ENCODE measurements at regions not wholly inside any gene's neighbourhood (a gene's known extent, or its start where the extent isn't known, plus 50 kb on each side); places are given as distances from the start of the nearest gene placed in this dataset.
A peak's percentile ranks its signal among the peaks of the same experiment; 100 is the strongest.

GRCh38 chr2:128625963-128626759 is 307.5 kb upstream of the HS6ST1 start:
- Histone ChIP-seq H3K4me1 (ENCODE audit: insufficient read depth, low read length) (peaks cover 23% of the 10 kb centered on the region), H2AFZ (ENCODE audit: low read length) (no peak overlapping the region), H3K79me2 (ENCODE audit: insufficient read depth, low read length) (no peaks in the 10 kb centered on the region), H3K4me2 (ENCODE audit: insufficient read depth, low read length) (no peak overlapping the region), H4K20me1 (ENCODE audit: insufficient read depth, low read length) (no peaks in the 10 kb centered on the region), H3K36me3 (ENCODE audit: insufficient read depth, low read length) (no peaks in the 10 kb centered on the region), H3K27ac (ENCODE audit: low read depth, low read length) (no peak overlapping the region), H3K9me3 (ENCODE audit: low read depth, low read length) (no peaks in the 10 kb centered on the region), H3K4me3 (ENCODE audit: insufficient read depth, low read length) (no peak overlapping the region), H3K27me3 (ENCODE audit: insufficient read depth, low read length) (peaks cover 6% of the 10 kb centered on the region)
- TF ChIP-seq, protein P1, sequence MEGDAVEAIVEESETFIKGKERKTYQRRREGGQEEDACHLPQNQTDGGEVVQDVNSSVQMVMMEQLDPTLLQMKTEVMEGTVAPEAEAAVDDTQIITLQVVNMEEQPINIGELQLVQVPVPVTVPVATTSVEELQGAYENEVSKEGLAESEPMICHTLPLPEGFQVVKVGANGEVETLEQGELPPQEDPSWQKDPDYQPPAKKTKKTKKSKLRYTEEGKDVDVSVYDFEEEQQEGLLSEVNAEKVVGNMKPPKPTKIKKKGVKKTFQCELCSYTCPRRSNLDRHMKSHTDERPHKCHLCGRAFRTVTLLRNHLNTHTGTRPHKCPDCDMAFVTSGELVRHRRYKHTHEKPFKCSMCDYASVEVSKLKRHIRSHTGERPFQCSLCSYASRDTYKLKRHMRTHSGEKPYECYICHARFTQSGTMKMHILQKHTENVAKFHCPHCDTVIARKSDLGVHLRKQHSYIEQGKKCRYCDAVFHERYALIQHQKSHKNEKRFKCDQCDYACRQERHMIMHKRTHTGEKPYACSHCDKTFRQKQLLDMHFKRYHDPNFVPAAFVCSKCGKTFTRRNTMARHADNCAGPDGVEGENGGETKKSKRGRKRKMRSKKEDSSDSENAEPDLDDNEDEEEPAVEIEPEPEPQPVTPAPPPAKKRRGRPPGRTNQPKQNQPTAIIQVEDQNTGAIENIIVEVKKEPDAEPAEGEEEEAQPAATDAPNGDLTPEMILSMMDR (IDR thresholded peaks at IDR 0.05; ENCODE audit: extremely low read depth, low read depth, low read length): no peak
- peak; percentile 62 for DNase-seq (ENCODE audit: insufficient read length, low spot score, missing footprints)

DNA sequence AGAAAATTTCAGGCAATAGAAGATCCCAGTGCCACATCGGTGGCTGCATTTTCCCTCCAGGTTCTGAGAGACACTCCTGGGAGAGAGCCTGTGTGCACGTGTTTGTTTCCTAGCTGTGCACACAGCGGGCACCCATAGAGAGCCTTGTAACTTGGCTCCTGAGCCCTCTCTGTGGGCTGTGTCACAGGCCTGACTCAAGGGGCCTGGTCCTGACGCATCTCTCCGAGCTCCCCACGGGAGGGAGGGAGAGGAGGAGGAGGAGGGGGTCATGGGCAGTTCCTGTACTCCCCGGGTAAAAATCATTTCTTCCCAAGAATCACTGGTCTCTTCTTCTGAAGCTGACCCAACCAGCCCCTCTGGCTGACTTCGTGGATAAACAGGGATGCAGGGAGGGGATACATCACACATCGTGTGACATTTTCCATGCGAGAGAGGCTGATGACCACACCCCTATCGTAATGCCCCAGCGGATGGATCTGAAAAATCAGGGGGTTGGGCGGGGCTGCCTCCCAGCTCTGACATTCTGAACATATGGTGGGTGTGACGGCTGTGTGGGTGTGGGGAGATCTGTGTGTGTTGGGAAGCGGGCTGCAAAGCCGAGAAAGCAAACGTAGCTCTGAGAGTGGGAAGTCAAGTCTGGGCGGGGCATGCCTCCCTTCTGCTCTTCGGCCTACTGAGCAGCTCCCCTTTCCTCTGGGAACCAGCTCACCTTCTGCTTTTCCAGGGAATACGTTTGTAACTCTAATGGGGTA is 308.3 kb upstream of the HS6ST1 start:
- H2AFZ ChIP-seq (ENCODE audit: low read length): no peak overlapping the region
- no peaks in the 10 kb centered on the region for H3K36me3 ChIP-seq (ENCODE audit: insufficient read depth, low read length)
- DNase-seq (ENCODE audit: insufficient read length, low spot score, missing footprints): peak; percentile 59
- peaks cover 23% of the 10 kb centered on the region for H3K4me1 ChIP-seq (ENCODE audit: insufficient read depth, low read length)
- no peaks in the 10 kb centered on the region for H3K9me3 ChIP-seq (ENCODE audit: low read depth, low read length)
- H3K27me3 ChIP-seq (ENCODE audit: insufficient read depth, low read length): peaks cover 9% of the 10 kb centered on the region
- H3K79me2 ChIP-seq (ENCODE audit: insufficient read depth, low read length): no peaks in the 10 kb centered on the region
- TF ChIP-seq, protein P1 (IDR thresholded peaks at IDR 0.05; ENCODE audit: extremely low read depth, low read depth, low read length): no peak
- no peak overlapping the region for H3K4me3 ChIP-seq (ENCODE audit: insufficient read depth, low read length)
- H3K27ac ChIP-seq (ENCODE audit: low read depth, low read length): no peak overlapping the region
- no peak overlapping the region for H3K4me2 ChIP-seq (ENCODE audit: insufficient read depth, low read length)
- H4K20me1 ChIP-seq (ENCODE audit: insufficient read depth, low read length): no peaks in the 10 kb centered on the region

- TF ChIP-seq, protein P1 (IDR thresholded peaks at IDR 0.05; ENCODE audit: extremely low read depth, low read depth, low read length): no peak
- Histone ChIP-seq H3K27ac (ENCODE audit: low read depth, low read length) (no peak overlapping the region), H4K20me1 (ENCODE audit: insufficient read depth, low read length) (no peaks in the 10 kb centered on the region), H3K4me3 (ENCODE audit: insufficient read depth, low read length) (no peak overlapping the region), H3K4me1 (ENCODE audit: insufficient read depth, low read length) (peaks cover 16% of the 10 kb centered on the region), H2AFZ (ENCODE audit: low read length) (no peak overlapping the region), H3K9me3 (ENCODE audit: low read depth, low read length) (no peaks in the 10 kb centered on the region), H3K79me2 (ENCODE audit: insufficient read depth, low read length) (no peaks in the 10 kb centered on the region), H3K4me2 (ENCODE audit: insufficient read depth, low read length) (no peak overlapping the region), H3K36me3 (ENCODE audit: insufficient read depth, low read length) (no peaks in the 10 kb centered on the region), H3K27me3 (ENCODE audit: insufficient read depth, low read length) (peaks cover 10% of the 10 kb centered on the region)
- DNase-seq (ENCODE audit: insufficient read length, low spot score, missing footprints): peak; percentile 14
Observed at GRCh38 chr2:128628206-128628605, 309.5 kb upstream of the HS6ST1 start.

- Histone ChIP-seq H2AFZ (ENCODE audit: low read length) (no peak overlapping the region), H3K27ac (ENCODE audit: low read depth, low read length) (no peak overlapping the region), H4K20me1 (ENCODE audit: insufficient read depth, low read length) (no peaks in the 10 kb centered on the region), H3K4me3 (ENCODE audit: insufficient read depth, low read length) (no peak overlapping the region), H3K4me1 (ENCODE audit: insufficient read depth, low read length) (peaks cover 14% of the 10 kb centered on the region), H3K27me3 (ENCODE audit: insufficient read depth, low read length) (peaks cover 10% of the 10 kb centered on the region), H3K9me3 (ENCODE audit: low read depth, low read length) (no peaks in the 10 kb centered on the region), H3K36me3 (ENCODE audit: insufficient read depth, low read length) (no peaks in the 10 kb centered on the region), H3K4me2 (ENCODE audit: insufficient read depth, low read length) (no peak overlapping the region), H3K79me2 (ENCODE audit: insufficient read depth, low read length) (no peaks in the 10 kb centered on the region)
- TF ChIP-seq, protein P1 (IDR thresholded peaks at IDR 0.05; ENCODE audit: extremely low read depth, low read depth, low read length): no peak
- DNase-seq (ENCODE audit: insufficient read length, low spot score, missing footprints): peak; percentile 36
Observed at GRCh38 chr2:128628996-128629395, 310.3 kb upstream of the HS6ST1 start.
